Fibroblast of villous mesenchyme (primary cell): ENCODE measurements at regions not wholly inside any gene's neighbourhood (a gene's known extent, or its start where the extent isn't known, plus 50 kb on each side); places are given as distances from the start of the nearest gene placed in this dataset.

Source experiments
- DNase-seq: peaks from one replicate; pipeline ENCODE4 v3.0.0-alpha.2; 2010; ENCODE audit warnings: low read depth
- H3K4me3 ChIP-seq: 2 replicates; pipeline ENCODE4 v1.5.1; 2011; ENCODE audit warnings: low read depth, mild to moderate bottlenecking, low read length
- CTCF ChIP-seq: IDR thresholded peaks from 2 replicates; pipeline ENCODE4 v1.5.1; 2012; ENCODE audit warnings: low read depth, mild to moderate bottlenecking, low read length; ENCODE audit not compliant: insufficient read depth

GRCh38 chr6:108785653-108786052 lies 62.6 kb upstream of the ARMC2 start:
- no peak for DNase-seq
- no peak overlapping the region for H3K4me3 ChIP-seq
- TF ChIP-seq CTCF: no peak

GRCh38 chr6:108788416-108788815 lies 59.8 kb upstream of the ARMC2 start:
- no peak overlapping the region for H3K4me3 ChIP-seq
- no peak for TF ChIP-seq CTCF
- no peak for DNase-seq

- no peak for TF ChIP-seq CTCF
- no peak for DNase-seq
- no peak overlapping the region for H3K4me3 ChIP-seq
Measured at GRCh38 chr6:108789475-108789874, 58.7 kb upstream of the ARMC2 start.

- H3K4me3 ChIP-seq: no peak overlapping the region
- DNase-seq: no peak
- TF ChIP-seq CTCF: no peak
Measured at GRCh38 chr6:108791700-108792099, 56.5 kb upstream of the ARMC2 start.

GRCh38 chr6:108793516-108794251 lies 54.5 kb upstream of the ARMC2 start:
- TF ChIP-seq CTCF: no peak
- H3K4me3 ChIP-seq: no peak overlapping the region
- DNase-seq: no peak

GRCh38 chr6:108795122-108795521 lies 53.1 kb upstream of the ARMC2 start:
- DNase-seq: no peak
- no peak for TF ChIP-seq CTCF
- H3K4me3 ChIP-seq: no peak overlapping the region

- no peak for DNase-seq
- no peak for TF ChIP-seq CTCF
- H3K4me3 ChIP-seq: no peak overlapping the region
Measured at GRCh38 chr6:108795814-108796213, 52.4 kb upstream of the ARMC2 start.
